ENCODE measurements at regions not wholly inside any gene's neighbourhood (a gene's known extent, or its start where the extent isn't known, plus 50 kb on each side); places are given as distances from the start of the nearest gene placed in this dataset.

GRCh38 chr17:36813357-36813756 is 123.9 kb upstream of the LHX1 start:
- TF ChIP-seq POLR2A (IDR thresholded peaks at IDR 0.05) (no peak), CTCF (IDR thresholded peaks at IDR 0.05 in 4 of 5, conservative IDR thresholded peaks at IDR 0.05 in 1 of 5) (no peak)
